ENCODE measurements at regions not wholly inside any gene's neighbourhood (a gene's known extent, or its start where the extent isn't known, plus 50 kb on each side); places are given as distances from the start of the nearest gene placed in this dataset.

GRCh38 chr12:93275589-93275988 lies 102.1 kb upstream of the NUDT4 start:
- DNase-seq (ENCODE audit: low spot score): no peak
- TF ChIP-seq, protein P1, sequence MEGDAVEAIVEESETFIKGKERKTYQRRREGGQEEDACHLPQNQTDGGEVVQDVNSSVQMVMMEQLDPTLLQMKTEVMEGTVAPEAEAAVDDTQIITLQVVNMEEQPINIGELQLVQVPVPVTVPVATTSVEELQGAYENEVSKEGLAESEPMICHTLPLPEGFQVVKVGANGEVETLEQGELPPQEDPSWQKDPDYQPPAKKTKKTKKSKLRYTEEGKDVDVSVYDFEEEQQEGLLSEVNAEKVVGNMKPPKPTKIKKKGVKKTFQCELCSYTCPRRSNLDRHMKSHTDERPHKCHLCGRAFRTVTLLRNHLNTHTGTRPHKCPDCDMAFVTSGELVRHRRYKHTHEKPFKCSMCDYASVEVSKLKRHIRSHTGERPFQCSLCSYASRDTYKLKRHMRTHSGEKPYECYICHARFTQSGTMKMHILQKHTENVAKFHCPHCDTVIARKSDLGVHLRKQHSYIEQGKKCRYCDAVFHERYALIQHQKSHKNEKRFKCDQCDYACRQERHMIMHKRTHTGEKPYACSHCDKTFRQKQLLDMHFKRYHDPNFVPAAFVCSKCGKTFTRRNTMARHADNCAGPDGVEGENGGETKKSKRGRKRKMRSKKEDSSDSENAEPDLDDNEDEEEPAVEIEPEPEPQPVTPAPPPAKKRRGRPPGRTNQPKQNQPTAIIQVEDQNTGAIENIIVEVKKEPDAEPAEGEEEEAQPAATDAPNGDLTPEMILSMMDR (IDR thresholded peaks at IDR 0.05; ENCODE audit: extremely low read depth, missing control alignments): no peak

GRCh38 chr12:93279565-93280412 lies 97.9 kb upstream of the NUDT4 start:
- TF ChIP-seq, protein P1 (IDR thresholded peaks at IDR 0.05; ENCODE audit: extremely low read depth, missing control alignments): no peak
- DNase-seq (ENCODE audit: low spot score): no peak

- TF ChIP-seq, protein P1 (IDR thresholded peaks at IDR 0.05; ENCODE audit: extremely low read depth, missing control alignments): no peak
- no peak for DNase-seq (ENCODE audit: low spot score)
These were observed 90.6 kb upstream of the NUDT4 start for GRCh38 chr12:93287149-93287548.

GRCh38 chr12:93288626-93289025 lies 89.1 kb upstream of the NUDT4 start:
- DNase-seq (ENCODE audit: low spot score): no peak
- TF ChIP-seq, protein P1 (IDR thresholded peaks at IDR 0.05; ENCODE audit: extremely low read depth, missing control alignments): no peak

- DNase-seq (ENCODE audit: low spot score): no peak
- TF ChIP-seq, protein P1 (IDR thresholded peaks at IDR 0.05; ENCODE audit: extremely low read depth, missing control alignments): no peak
These were observed 87.3 kb upstream of the NUDT4 start for GRCh38 chr12:93290391-93290790.

DNA sequence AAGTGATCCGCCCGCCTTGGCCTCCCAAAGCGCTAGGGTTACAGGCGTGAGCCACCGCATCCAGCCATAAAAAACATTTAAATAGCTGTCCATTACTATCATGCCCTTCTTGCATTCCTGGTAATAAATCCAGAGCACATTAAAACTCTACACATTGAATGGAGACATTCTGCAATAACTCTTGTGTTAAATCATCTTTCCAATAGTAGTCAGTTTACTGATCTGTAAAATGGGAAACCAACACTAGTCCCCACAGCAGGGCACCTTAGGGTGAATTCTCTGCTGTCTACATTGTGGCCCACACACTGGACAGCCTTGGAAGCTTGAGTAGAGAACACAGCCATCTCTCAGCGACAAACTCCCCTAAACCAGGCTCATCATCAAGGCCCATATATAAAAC lies 85.5 kb upstream of the NUDT4 start:
- no peak for DNase-seq (ENCODE audit: low spot score)
- TF ChIP-seq, protein P1 (IDR thresholded peaks at IDR 0.05; ENCODE audit: extremely low read depth, missing control alignments): no peak

- DNase-seq (ENCODE audit: low spot score): no peak
- TF ChIP-seq, protein P1 (IDR thresholded peaks at IDR 0.05; ENCODE audit: extremely low read depth, missing control alignments): no peak
These were observed 84.8 kb upstream of the NUDT4 start for GRCh38 chr12:93292731-93293566.

All from GM20000 (cell line).